Transverse colon (tissue), 4 donors: ENCODE measurements at regions not wholly inside any gene's neighbourhood (a gene's known extent, or its start where the extent isn't known, plus 50 kb on each side); places are given as distances from the start of the nearest gene placed in this dataset.

Experiments
- DNase-seq: peaks from one replicate; pipeline ENCODE4 v3.0.0-alpha.2; 2019
- H3K27ac ChIP-seq, 4 donors: fragments of 200-600 bp; sonication (generic); 2 replicates each; pipeline ENCODE4 v1.5.1; 2016 to 2018; ENCODE audit warnings: inconsistent platforms in 4 of 4
- H3K27me3 ChIP-seq: fragments of 200-600 bp; sonication (generic); 2 replicates; pipeline ENCODE4 v1.5.1; 2017; ENCODE audit warnings: inconsistent platforms
- H3K36me3 ChIP-seq, 4 donors: fragments of 200-600 bp; sonication (generic); 2 replicates each; pipeline ENCODE4 v1.5.1; 2017 to 2019; ENCODE audit warnings: inconsistent platforms in 4 of 4
- H3K4me1 ChIP-seq, 4 donors: fragments of 200-600 bp; sonication (generic); 2 replicates each; pipeline ENCODE4 v1.5.1; 2017 to 2020; ENCODE audit warnings: inconsistent platforms in 4 of 4
- H3K4me3 ChIP-seq, 4 donors: fragments of 200-600 bp; sonication (generic); 1 replicate in 1 of 4; 2 replicates in 3 of 4; pipeline versions ENCODE4 v1.5.1 to v1.6.1; 2017 to 2019; ENCODE audit warnings: inconsistent platforms in 4 of 4
- H3K9me3 ChIP-seq, 2 donors: fragments of 200-600 bp; sonication (generic); 2 replicates each; pipeline ENCODE4 v1.5.1; 2017 to 2019; ENCODE audit warnings: inconsistent platforms in 2 of 2
- CTCF ChIP-seq, 5 experiments: fragments of 200-600 bp in 3 of 5; fragments of 450-650 bp in 2 of 5; sonication (generic) in 3 of 5; IDR thresholded peaks; 1 replicate in 2 of 5; 2 replicates in 3 of 5; pipeline ENCODE4 v1.5.1; 2016 to 2017; ENCODE audit warnings: antibody characterized with exemption in 5 of 5, inconsistent platforms in 3 of 5, mild to moderate bottlenecking in 2 of 5, moderate library complexity in 1 of 5
- EP300 ChIP-seq: sonication (generic); formaldehyde crosslinking; IDR thresholded peaks from one replicate; pipeline ENCODE4 v1.6.1; 2017; ENCODE audit warnings: antibody characterized with exemption, low read depth
- POLR2A ChIP-seq: fragments of 450-650 bp; IDR thresholded peaks from one replicate; pipeline ENCODE4 v1.6.1; 2016; ENCODE audit warnings: antibody characterized with exemption, mild to moderate bottlenecking, moderate library complexity
- POLR2AphosphoS5 ChIP-seq, 3 donors: sonication (generic); formaldehyde crosslinking; IDR thresholded peaks; one replicate each; pipeline ENCODE4 v1.6.1; 2016; ENCODE audit warnings: antibody characterized with exemption in 3 of 3
- WGBS, 2 donors: methylation state at CpG; one replicate each; pipeline ENCODE4 v1.1.5; 2018; ENCODE audit warnings: low coverage in 1 of 2; 5-methylcytosine and 5-hydroxymethylcytosine counted together
- in situ Hi-C, 4 donors: fragments of 200-750 bp; cut with MboI; loops; one replicate each; pipeline versions ENCODE4 v1.15.0 to v1.15.1; 2017; ENCODE audit warnings: low sequenced_read_pairs in 3 of 4, low pct_ligation_motif_present in 1 of 4, low pct_unique_long_range_greater_than_20kb in 1 of 4
- intact Hi-C: fragments of 100-400 bp; cut with DNase I; formaldehyde crosslinking; loops from one replicate; pipeline ENCODE4 v1.15.1; 2023; ENCODE audit warnings: low total_unique reads

DNA sequence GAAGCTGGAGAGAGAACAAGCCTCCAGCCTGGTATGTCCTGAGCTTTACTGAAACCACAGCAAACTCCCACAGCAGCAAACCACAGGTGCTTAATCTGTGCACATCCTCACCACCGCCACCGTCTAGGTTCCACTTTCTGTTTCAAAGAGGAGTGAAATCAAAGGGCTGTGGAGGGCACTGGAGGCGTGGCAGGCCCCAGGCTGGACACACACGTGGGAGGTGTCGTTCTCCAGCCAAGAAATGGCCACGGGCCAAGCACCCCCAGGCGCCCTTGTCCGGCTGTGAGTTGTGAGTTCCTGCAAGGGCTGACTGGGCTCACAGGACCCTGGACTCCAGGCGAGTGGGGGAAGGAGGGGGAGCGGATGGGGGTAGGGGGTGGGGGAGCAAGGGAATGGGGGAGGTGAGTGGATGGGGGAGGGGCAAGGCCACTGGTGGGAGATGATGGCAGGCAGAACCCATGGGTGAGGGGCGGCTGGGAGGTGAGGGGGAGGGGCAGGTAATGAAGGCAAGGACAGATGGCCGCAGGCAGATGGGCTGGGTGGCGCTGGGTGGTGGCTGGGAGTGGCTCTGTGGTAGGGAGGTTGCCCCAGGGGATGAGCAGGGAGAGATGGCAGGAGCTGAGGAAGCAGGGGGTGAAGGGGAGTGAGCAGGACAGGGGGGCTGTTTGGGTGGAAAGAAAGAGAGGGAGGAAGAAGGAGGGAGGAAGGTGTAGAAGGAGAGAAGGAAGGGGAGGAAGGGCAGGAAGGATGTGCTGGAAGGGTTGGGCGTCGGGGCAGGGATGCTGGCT is 86.7 kb downstream of the NCOR2 start:
- WGBS, 2 donors, result 26 to 60% methylated on average over 1 to 15 of the region's 15 CpGs
- H3K36me3 ChIP-seq, result peaks cover 0 to 8% (median 3%) of the 10 kb centered on the region in 4 donors
- DNase-seq, result peak; percentile 70

DNA sequence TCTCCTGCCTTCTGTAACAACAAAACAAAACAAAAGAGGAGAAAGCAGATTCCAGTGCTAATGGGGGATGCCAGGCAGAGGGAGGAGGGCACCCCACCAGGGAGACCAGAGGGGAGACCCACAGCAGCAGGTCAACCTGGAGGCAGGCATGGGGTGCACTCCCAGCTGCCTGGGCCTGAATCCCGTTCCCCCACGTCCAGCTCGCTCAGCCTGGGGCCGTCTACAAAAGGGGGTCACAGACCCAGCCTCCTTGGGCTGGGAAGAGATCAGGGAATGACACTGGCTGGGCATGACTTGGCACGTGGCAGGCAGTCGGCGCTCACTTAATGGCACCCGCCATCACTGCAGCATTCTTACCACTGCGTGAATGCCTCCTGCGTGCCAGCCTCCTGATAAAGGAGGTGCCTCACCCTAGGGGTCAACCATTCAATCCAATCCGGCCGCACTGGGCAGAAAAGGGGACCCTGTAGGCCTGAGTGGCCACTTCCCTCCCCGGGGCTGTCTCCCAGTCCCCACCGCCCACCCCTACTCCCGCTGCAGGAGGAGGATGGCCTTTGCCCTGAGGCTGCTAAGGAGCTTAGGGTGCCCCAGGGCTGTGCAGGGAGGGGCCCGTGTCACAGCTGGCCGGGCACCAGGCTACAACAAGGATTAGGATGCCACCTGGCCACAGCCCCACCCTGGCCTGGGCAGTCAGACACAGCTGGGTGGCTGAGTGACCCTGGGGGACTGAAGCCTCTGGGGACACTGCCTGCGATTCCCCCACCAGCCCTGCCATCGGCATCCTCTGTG is 87.5 kb downstream of the NCOR2 start:
- in situ Hi-C loops (no loop called here), intact Hi-C loops (no loop called here)
- 69% methylated on average over 15 of the region's 19 CpGs; no CpG with 5 or more reads in 1 of the 2 donors for WGBS, 2 donors
- H3K27ac ChIP-seq, result peak overlapping the region; percentile 29 to 68 (median 67)
- DNase-seq, result no peak
- TF ChIP-seq POLR2A, result no peak
- peaks cover 0 to 9% (median 3%) of the 10 kb centered on the region in 4 donors for H3K36me3 ChIP-seq
- H3K27me3 ChIP-seq, result no peaks in the 10 kb centered on the region
- H3K4me1 ChIP-seq, result peaks cover 15 to 28% (median 17%) of the 10 kb centered on the region in 4 donors
- no peaks in the 10 kb centered on the region for H3K9me3 ChIP-seq
- H3K4me3 ChIP-seq, result no peak overlapping the region

More for the DNA sequence above, 86.7 kb downstream of the NCOR2 start:
- intact Hi-C loops (no loop called here), in situ Hi-C loops (no loop called here)
- no peaks in the 10 kb centered on the region for H3K27me3 ChIP-seq
- H3K9me3 ChIP-seq, result no peaks in the 10 kb centered on the region
- TF ChIP-seq POLR2A (no peak), POLR2AphosphoS5 (IDR thresholded peaks at IDR 0.05) (peak in 1 of 3 donors; percentile 16)
- H3K4me1 ChIP-seq, result peaks cover 15 to 25% (median 17%) of the 10 kb centered on the region in 4 donors
- no peak overlapping the region for H3K4me3 ChIP-seq
- H3K27ac ChIP-seq, result peak overlapping the region; percentile 29 to 68 (median 67)

DNA sequence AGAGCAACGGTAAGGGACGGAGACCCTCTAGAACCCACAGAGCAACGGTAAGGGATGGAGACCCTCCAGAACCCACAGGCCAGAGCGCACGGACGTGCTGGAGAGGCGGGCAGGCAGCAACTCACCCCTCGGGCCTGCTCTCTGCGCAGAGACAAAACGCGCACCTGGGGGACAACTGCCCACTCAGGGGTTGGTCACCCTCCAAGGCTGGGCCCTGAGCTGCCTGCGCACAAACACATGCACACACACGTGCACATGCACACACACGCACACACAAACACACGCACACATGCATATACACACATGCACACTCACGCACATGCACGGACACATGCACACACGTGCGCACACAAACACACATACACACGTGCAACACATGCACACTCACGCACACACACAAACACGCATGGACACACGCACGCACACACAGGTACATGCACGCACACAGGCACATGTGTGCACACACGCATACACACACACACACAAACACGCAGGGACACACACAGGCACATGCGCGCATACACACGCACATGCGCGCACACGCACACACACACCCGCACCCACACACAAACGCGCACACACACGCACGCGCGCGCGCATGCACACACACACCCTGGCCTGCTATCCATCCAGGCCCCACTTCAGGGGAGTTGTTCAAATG is 88.3 kb downstream of the NCOR2 start:
- Histone ChIP-seq H3K9me3 (no peaks in the 10 kb centered on the region), H3K27me3 (no peaks in the 10 kb centered on the region), H3K4me1 (peaks cover 15 to 28% (median 17%) of the 10 kb centered on the region in 4 donors), H3K27ac (no peak overlapping the region), H3K36me3 (peaks cover 0 to 9% (median 3%) of the 10 kb centered on the region in 4 donors), H3K4me3 (no peak overlapping the region)
- intact Hi-C loops (no loop called here), in situ Hi-C loops (no loop called here)
- DNase-seq, result no peak
- WGBS, 2 donors, result 73 to 93% methylated on average over 4 to 42 of the region's 42 CpGs
- no peak for TF ChIP-seq POLR2AphosphoS5 (IDR thresholded peaks at IDR 0.05)

- in situ Hi-C loops, result no loop called here
- H3K27me3 ChIP-seq, result no peaks in the 10 kb centered on the region
- no peak for DNase-seq
- no peak overlapping the region for H3K4me3 ChIP-seq
- H3K4me1 ChIP-seq, result peaks cover 15 to 28% (median 17%) of the 10 kb centered on the region in 4 donors
- no peaks in the 10 kb centered on the region for H3K9me3 ChIP-seq
- H3K36me3 ChIP-seq, result peaks cover 0 to 9% (median 3%) of the 10 kb centered on the region in 4 donors
- intact Hi-C loops, result no loop called here
- WGBS, 2 donors, result 88 to 100% methylated on average over 2 to 9 of the region's 9 CpGs
- TF ChIP-seq POLR2A, result no peak
- TF ChIP-seq POLR2AphosphoS5 (IDR thresholded peaks at IDR 0.05), result no peak
- TF ChIP-seq CTCF (IDR thresholded peaks at IDR 0.05), result no peak
- TF ChIP-seq EP300, result no peak
- no peak overlapping the region for H3K27ac ChIP-seq
Observed at GRCh38 chr12:124478416-124478815, 89.0 kb downstream of the NCOR2 start.

DNA sequence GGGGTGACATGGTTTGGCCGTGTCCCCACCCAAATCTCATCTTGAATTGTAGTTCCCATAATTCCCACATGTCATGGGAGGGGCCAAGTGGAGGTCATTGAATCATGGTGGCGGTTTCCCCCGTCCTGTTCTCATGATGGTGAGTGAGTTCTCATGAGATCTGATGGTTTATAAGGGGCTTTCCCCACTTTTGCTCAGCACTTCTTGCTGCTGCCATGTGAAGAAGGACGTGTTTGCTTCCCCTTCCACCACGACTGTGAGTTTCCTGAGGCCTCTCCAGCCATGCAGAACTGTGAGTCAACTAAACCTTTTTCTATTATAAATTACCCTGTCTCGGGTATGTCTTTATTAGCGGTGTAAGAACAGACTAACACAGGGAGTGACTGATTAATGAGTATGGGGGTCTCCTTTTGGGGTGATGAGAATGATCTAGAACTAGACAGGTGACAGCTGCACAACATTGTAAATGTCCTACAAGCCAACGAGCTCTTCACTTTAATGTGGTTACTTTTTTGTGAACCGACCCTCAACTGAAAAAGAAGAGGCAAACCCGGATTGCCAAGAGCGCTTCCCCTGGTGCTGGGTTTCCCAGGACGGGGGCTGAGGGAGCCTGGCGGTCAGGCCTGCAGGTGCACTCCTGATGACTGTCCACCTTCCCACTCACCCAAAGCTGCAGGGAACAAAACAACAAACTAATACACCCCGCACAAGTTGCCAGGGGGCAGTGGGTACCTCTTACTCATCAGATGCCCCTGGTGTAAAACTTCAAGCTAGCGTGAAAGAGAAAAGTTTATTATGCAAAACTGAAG is 90.1 kb downstream of the NCOR2 start:
- intact Hi-C loops, result no loop called here
- H3K27ac ChIP-seq, result no peak overlapping the region
- no peaks in the 10 kb centered on the region for H3K27me3 ChIP-seq
- H3K4me3 ChIP-seq, result no peak overlapping the region
- WGBS, 2 donors, result 80 to 81% methylated on average over 5 to 15 of the region's 15 CpGs
- H3K4me1 ChIP-seq, result peaks cover 15 to 28% (median 17%) of the 10 kb centered on the region in 4 donors
- H3K9me3 ChIP-seq, result no peaks in the 10 kb centered on the region
- no peak for TF ChIP-seq POLR2A
- no peak for TF ChIP-seq POLR2AphosphoS5 (IDR thresholded peaks at IDR 0.05)
- no peak for TF ChIP-seq CTCF (IDR thresholded peaks at IDR 0.05)
- TF ChIP-seq EP300, result no peak
- DNase-seq, result no peak
- H3K36me3 ChIP-seq, result peaks cover 0 to 18% (median 9%) of the 10 kb centered on the region in 4 donors
- in situ Hi-C loops, result no loop called here
